ENCODE measurements at regions not wholly inside any gene's neighbourhood (a gene's known extent, or its start where the extent isn't known, plus 50 kb on each side); places are given as distances from the start of the nearest gene placed in this dataset.

GRCh38 chr1:58862728-58863385 is 79.0 kb upstream of the JUN start:
- FAIRE-seq, result no peak

- FAIRE-seq, result no peak
These were observed 80.8 kb upstream of the JUN start for GRCh38 chr1:58864654-58865053.

GRCh38 chr1:58866578-58866977 is 82.7 kb upstream of the JUN start:
- no peak for FAIRE-seq

GRCh38 chr1:58869638-58870297 is 85.9 kb upstream of the JUN start:
- no peak for FAIRE-seq

GRCh38 chr1:58870298-58870676 is 86.4 kb upstream of the JUN start:
- FAIRE-seq, result no peak

- FAIRE-seq, result no peak
These were observed 90.5 kb upstream of the JUN start for GRCh38 chr1:58874342-58874741.

GRCh38 chr1:58874757-58875755 is 91.2 kb upstream of the JUN start:
- FAIRE-seq, result no peak

- no peak for FAIRE-seq
These were observed 95.6 kb upstream of the JUN start for GRCh38 chr1:58879464-58879863.

GRCh38 chr1:58880592-58880991 is 96.7 kb upstream of the JUN start:
- no peak for FAIRE-seq

GRCh38 chr1:58881471-58881994 is 97.7 kb upstream of the JUN start:
- FAIRE-seq, result no peak

- FAIRE-seq, result no peak
These were observed 98.6 kb upstream of the JUN start for GRCh38 chr1:58882322-58882948.

GRCh38 chr1:58883037-58883887 is 99.4 kb upstream of the JUN start:
- FAIRE-seq, result no peak

- no peak for FAIRE-seq
These were observed 100.1 kb upstream of the JUN start for GRCh38 chr1:58883888-58884482.

GRCh38 chr1:58884706-58885661 is 101.1 kb upstream of the JUN start:
- no peak for FAIRE-seq

GRCh38 chr1:58885998-58886397 is 102.2 kb upstream of the JUN start:
- no peak for FAIRE-seq

GRCh38 chr1:58886611-58887010 is 102.8 kb upstream of the JUN start:
- FAIRE-seq, result no peak

- FAIRE-seq, result no peak
These were observed 103.2 kb upstream of the JUN start for GRCh38 chr1:58887059-58887458.

GRCh38 chr1:58888833-58889232 is 105.0 kb upstream of the JUN start:
- FAIRE-seq, result no peak

GRCh38 chr1:58890113-58890512 is 106.3 kb upstream of the JUN start:
- no peak for FAIRE-seq

GRCh38 chr1:58890609-58891008 is 106.8 kb upstream of the JUN start:
- no peak for FAIRE-seq
